Iris pigment epithelial cell (primary cell): ENCODE measurements at regions not wholly inside any gene's neighbourhood (a gene's known extent, or its start where the extent isn't known, plus 50 kb on each side); places are given as distances from the start of the nearest gene placed in this dataset.
"Not testable (repeated sequence)": the region's sequence is repeated elsewhere in the genome, so short reads cannot be mapped to it uniquely, and the experiment has no call there.

Experiments
- DNase-seq: peaks from one replicate; pipeline ENCODE4 v3.0.0-alpha.2; 2011; ENCODE audit warnings: low read depth

- DNase-seq, result no peak
Observed at GRCh38 chr3:82165266-82165665, 403.8 kb upstream of the GBE1 start.

GRCh38 chr3:82163907-82164520 lies 402.6 kb upstream of the GBE1 start:
- peak; percentile 54 for DNase-seq

- peak; percentile 89 for DNase-seq
Observed at GRCh38 chr3:82157952-82158351, 396.5 kb upstream of the GBE1 start.

GRCh38 chr3:82153892-82154291 lies 392.4 kb upstream of the GBE1 start:
- DNase-seq, result not testable (repeated sequence)

- DNase-seq, result no peak
Observed at GRCh38 chr3:82145742-82146141, 384.3 kb upstream of the GBE1 start.

GRCh38 chr3:82144811-82145210 lies 383.4 kb upstream of the GBE1 start:
- DNase-seq, result no peak

- no peak for DNase-seq
Observed at GRCh38 chr3:82143661-82144412, 382.4 kb upstream of the GBE1 start.

GRCh38 chr3:82141592-82141991 lies 380.1 kb upstream of the GBE1 start:
- DNase-seq, result no peak

GRCh38 chr3:82137861-82138260 lies 376.4 kb upstream of the GBE1 start:
- no peak for DNase-seq

- DNase-seq, result no peak
Observed at GRCh38 chr3:82137050-82137449, 375.6 kb upstream of the GBE1 start.

- peak; percentile 65 for DNase-seq
Observed at GRCh38 chr3:82133070-82133606, 371.7 kb upstream of the GBE1 start.

- DNase-seq, result no peak
Observed at GRCh38 chr3:82132210-82133069, 371.0 kb upstream of the GBE1 start.

- DNase-seq, result no peak
Observed at GRCh38 chr3:82130046-82130445, 368.6 kb upstream of the GBE1 start.

- no peak for DNase-seq
Observed at GRCh38 chr3:82129221-82129801, 367.9 kb upstream of the GBE1 start.

- DNase-seq, result no peak
Observed at GRCh38 chr3:82128271-82128670, 366.8 kb upstream of the GBE1 start.

GRCh38 chr3:82122554-82123345 lies 361.3 kb upstream of the GBE1 start:
- DNase-seq, result no peak

GRCh38 chr3:82114589-82114988 lies 353.1 kb upstream of the GBE1 start:
- DNase-seq, result no peak

- not testable (repeated sequence) for DNase-seq
Observed at GRCh38 chr3:82110721-82111120, 349.3 kb upstream of the GBE1 start.

- no peak for DNase-seq
Observed at GRCh38 chr3:82103241-82103640, 341.8 kb upstream of the GBE1 start.

GRCh38 chr3:82100378-82100777 lies 338.9 kb upstream of the GBE1 start:
- DNase-seq, result peak; percentile 38

GRCh38 chr3:82093641-82094040 lies 332.2 kb upstream of the GBE1 start:
- no peak for DNase-seq
